Fibroblast of lung (primary cell): ENCODE measurements at regions not wholly inside any gene's neighbourhood (a gene's known extent, or its start where the extent isn't known, plus 50 kb on each side); places are given as distances from the start of the nearest gene placed in this dataset.

Source experiments
- EZH2 ChIP-seq: IDR thresholded peaks from 2 replicates; pipeline ENCODE4 v1.5.1; 2012; ENCODE audit warnings: low read length, control low read depth, mild to moderate bottlenecking; ENCODE audit errors: missing control alignments
- TF ChIP-seq, protein P1 (sequence below), 2 donors: IDR thresholded peaks in 1 of 2; conservative IDR thresholded peaks in 1 of 2; 1 replicate in 1 of 2; 2 replicates in 1 of 2; pipeline ENCODE4 v1.5.1; 2011 to 2012; ENCODE audit warnings: low read length in 2 of 2, control low read depth in 1 of 2, inconsistent platforms in 1 of 2, low read depth in 1 of 2, mild to moderate bottlenecking in 1 of 2

DNA sequence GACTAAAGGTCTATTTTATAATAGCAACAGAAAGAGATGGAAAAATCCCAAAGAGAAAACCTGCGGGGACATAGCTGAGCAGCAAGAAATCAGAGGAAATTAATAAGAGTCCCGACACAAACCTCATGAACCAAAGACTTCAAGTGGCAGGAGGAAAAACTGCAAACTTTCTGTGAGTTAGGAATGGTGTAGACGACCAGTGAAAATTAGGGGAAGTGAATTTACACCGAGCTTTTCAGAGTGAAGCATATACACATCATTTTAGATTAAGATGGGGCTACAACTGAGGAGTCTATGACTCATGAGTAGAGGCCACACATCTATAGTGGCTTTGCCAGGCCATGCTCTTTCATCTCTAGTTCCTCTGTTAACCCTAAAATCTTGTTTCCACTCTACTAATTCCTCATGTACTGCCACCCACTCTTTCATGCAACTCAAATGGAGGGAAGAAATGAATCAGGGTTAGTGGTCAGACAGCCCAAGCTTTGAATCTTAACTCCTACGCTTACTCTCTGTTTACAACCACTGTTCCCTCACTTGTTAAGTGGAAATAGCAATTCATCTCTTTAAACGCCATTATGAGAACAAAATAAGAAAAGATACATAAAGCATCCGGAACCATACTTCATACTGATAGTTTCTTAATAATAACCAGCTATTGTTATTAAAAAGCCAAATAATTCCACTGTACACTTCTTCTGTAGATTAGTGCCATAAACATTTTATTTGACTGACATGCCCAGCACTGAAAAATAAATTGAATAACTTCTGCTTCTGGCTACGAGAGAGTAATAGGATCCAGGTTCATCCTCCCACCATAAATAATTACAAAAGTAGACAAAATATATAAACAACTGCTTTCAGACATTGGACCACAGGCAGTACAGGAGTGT, 219.3 kb downstream of the RMST start:
- TF ChIP-seq, protein P1, sequence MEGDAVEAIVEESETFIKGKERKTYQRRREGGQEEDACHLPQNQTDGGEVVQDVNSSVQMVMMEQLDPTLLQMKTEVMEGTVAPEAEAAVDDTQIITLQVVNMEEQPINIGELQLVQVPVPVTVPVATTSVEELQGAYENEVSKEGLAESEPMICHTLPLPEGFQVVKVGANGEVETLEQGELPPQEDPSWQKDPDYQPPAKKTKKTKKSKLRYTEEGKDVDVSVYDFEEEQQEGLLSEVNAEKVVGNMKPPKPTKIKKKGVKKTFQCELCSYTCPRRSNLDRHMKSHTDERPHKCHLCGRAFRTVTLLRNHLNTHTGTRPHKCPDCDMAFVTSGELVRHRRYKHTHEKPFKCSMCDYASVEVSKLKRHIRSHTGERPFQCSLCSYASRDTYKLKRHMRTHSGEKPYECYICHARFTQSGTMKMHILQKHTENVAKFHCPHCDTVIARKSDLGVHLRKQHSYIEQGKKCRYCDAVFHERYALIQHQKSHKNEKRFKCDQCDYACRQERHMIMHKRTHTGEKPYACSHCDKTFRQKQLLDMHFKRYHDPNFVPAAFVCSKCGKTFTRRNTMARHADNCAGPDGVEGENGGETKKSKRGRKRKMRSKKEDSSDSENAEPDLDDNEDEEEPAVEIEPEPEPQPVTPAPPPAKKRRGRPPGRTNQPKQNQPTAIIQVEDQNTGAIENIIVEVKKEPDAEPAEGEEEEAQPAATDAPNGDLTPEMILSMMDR (conservative IDR thresholded peaks at IDR 0.05 in 1 of 2, IDR thresholded peaks at IDR 0.05 in 1 of 2; ENCODE audit: low read depth in 1 of 2, low read length in 2 of 2) = no peak
- TF ChIP-seq EZH2 = no peak
